B cell (primary cell): ENCODE measurements at regions not wholly inside any gene's neighbourhood (a gene's known extent, or its start where the extent isn't known, plus 50 kb on each side); places are given as distances from the start of the nearest gene placed in this dataset.

Source experiments
- ATAC-seq: fragments of 200-7000 bp; cut with Tn5 transposase; one replicate; pipeline ENCODE4 v1.10.0; 2021; ENCODE audit warnings: low read depth, mild to moderate bottlenecking, moderate number of reproducible peaks, moderate library complexity
- CTCF ChIA-PET: fragments of 350-600 bp; sonication (Branson Sonifier 250); formaldehyde crosslinking; loops from one replicate; lab custom pipeline; 2021; ENCODE audit warnings: antibody characterized with exemption, inconsistent platforms; lab: Charles Lee
- POLR2A ChIA-PET: fragments of 350-600 bp; sonication (Branson Sonifier 250); formaldehyde crosslinking; loops from one replicate; lab custom pipeline; 2021; ENCODE audit warnings: antibody characterized with exemption; lab: Charles Lee
- DNase-seq: peaks from one replicate; pipeline ENCODE4 v3.0.0; 2013
- H2AFZ ChIP-seq: 2 replicates; pipeline ENCODE4 v1.6.1; 2012; ENCODE audit warnings: mild to moderate bottlenecking, low read depth, low read length; ENCODE audit not compliant: insufficient read depth, poor library complexity, severe bottlenecking
- H3K27ac ChIP-seq, 2 donors: 1 replicate in 1 of 2; 2 replicates in 1 of 2; pipeline ENCODE4 v1.5.1; 2012 to 2013; ENCODE audit warnings: low read length in 2 of 2, mild to moderate bottlenecking in 2 of 2, moderate library complexity in 1 of 2
- H3K27me3 ChIP-seq, 4 experiments: fragments of 200-600 bp in 1 of 4; sonication (generic) in 1 of 4; replicated peaks in 1 of 4; 1 replicate in 2 of 4; 2 replicates in 2 of 4; pipeline versions ENCODE4 v1.6.1 to v1.7.0; 2013 to 2016; ENCODE audit warnings: low read length in 3 of 4, mild to moderate bottlenecking in 2 of 4, mixed read lengths in 1 of 4, moderate library complexity in 1 of 4; ENCODE audit not compliant: insufficient read depth in 4 of 4, control insufficient read depth in 3 of 4; ENCODE audit errors: control extremely low read depth in 1 of 4
- H3K36me3 ChIP-seq, 2 experiments: replicated peaks in 1 of 2; 1 replicate in 1 of 2; 2 replicates in 1 of 2; pipeline versions ENCODE4 v1.6.1 to v1.7.1; 2013; ENCODE audit warnings: low read length in 1 of 2; ENCODE audit not compliant: insufficient read depth in 2 of 2, control insufficient read depth in 1 of 2; ENCODE audit errors: control extremely low read depth in 1 of 2, extremely low read depth in 1 of 2
- H3K4me1 ChIP-seq, 2 donors: fragments of 200-600 bp in 1 of 2; sonication (generic) in 1 of 2; 1 replicate in 1 of 2; 2 replicates in 1 of 2; pipeline versions ENCODE4 v1.5.1 to v1.6.1; 2013 to 2017; ENCODE audit warnings: low read length in 2 of 2; ENCODE audit not compliant: control insufficient read depth in 2 of 2, insufficient read depth in 2 of 2
- H3K4me2 ChIP-seq: replicated peaks from 2 replicates; pipeline ENCODE3; 2012; ENCODE audit warnings: mild to moderate bottlenecking, low read depth, low read length; ENCODE audit not compliant: poor library complexity, severe bottlenecking
- H3K4me3 ChIP-seq, 5 experiments: fragments of 200-600 bp in 1 of 5; sonication (generic) in 1 of 5; 1 replicate in 3 of 5; 2 replicates in 2 of 5; pipeline versions ENCODE4 v1.5.1 to v1.7.0; 2011 to 2016; ENCODE audit warnings: low read length in 4 of 5, mild to moderate bottlenecking in 4 of 5, low read depth in 2 of 5, control low read depth in 1 of 5, moderate library complexity in 1 of 5; ENCODE audit not compliant: insufficient read depth in 1 of 5; ENCODE audit errors: control extremely low read depth in 1 of 5, extremely low read depth in 1 of 5
- H3K79me2 ChIP-seq: fragments of 200-600 bp; sonication (generic); one replicate; pipeline ENCODE4 v1.6.0; 2016; ENCODE audit warnings: low read length; ENCODE audit not compliant: control insufficient read depth, insufficient read depth
- H3K9ac ChIP-seq: fragments of 200-600 bp; sonication (generic); 2 replicates; pipeline ENCODE4 v1.6.1; 2017; ENCODE audit warnings: mild to moderate bottlenecking, low read length, moderate library complexity
- H3K9me3 ChIP-seq, 3 donors: one replicate each; pipeline versions ENCODE4 v1.6.1 to v1.7.1; 2013; ENCODE audit warnings: low read length in 2 of 3; ENCODE audit not compliant: control insufficient read depth in 2 of 3, insufficient read depth in 1 of 3; ENCODE audit errors: control extremely low read depth in 1 of 3
- H4K20me1 ChIP-seq: 2 replicates; pipeline ENCODE4 v1.6.0; 2012; ENCODE audit warnings: mild to moderate bottlenecking, low read length; ENCODE audit not compliant: insufficient read depth, control insufficient read depth, poor library complexity, severe bottlenecking
- H3K27ac Mint-ChIP-seq: one replicate; pipeline ENCODE4 v1.8.0; 2021; ENCODE audit warnings: mixed read lengths
- H3K27me3 Mint-ChIP-seq: one replicate; pipeline ENCODE4 v1.8.0; 2021; ENCODE audit warnings: mixed read lengths
- H3K4me1 Mint-ChIP-seq: one replicate; pipeline ENCODE4 v1.8.0; 2021; ENCODE audit warnings: mixed read lengths
- H3K4me3 Mint-ChIP-seq: one replicate; pipeline ENCODE4 v1.8.0; 2021; ENCODE audit warnings: mixed read lengths
- H3K9me3 Mint-ChIP-seq: one replicate; pipeline ENCODE4 v1.8.0; 2022; ENCODE audit warnings: mixed read lengths; ENCODE audit not compliant: insufficient read depth
- EZH2 ChIP-seq: IDR thresholded peaks from 2 replicates; pipeline ENCODE4 v1.6.1; 2012; ENCODE audit warnings: borderline replicate concordance, low read depth, mild to moderate bottlenecking, moderate library complexity, low read length; ENCODE audit not compliant: insufficient read depth, poor library complexity, severe bottlenecking
- WGBS: methylation state at CpG from one replicate; pipeline ENCODE4 v1.1.5; 2013; ENCODE audit warnings: missing lambda C conversion rate; ENCODE audit not compliant: insufficient coverage; 5-methylcytosine and 5-hydroxymethylcytosine counted together
- intact Hi-C: fragments of 100-400 bp; cut with micrococcal nuclease; formaldehyde crosslinking; loops from one replicate; pipeline ENCODE4 v1.10.0; 2022
- TF ChIP-seq, protein P1 (sequence below): fragments of 200-600 bp; IDR thresholded peaks from one replicate; pipeline ENCODE4 v1.8.0; 2022; ENCODE audit warnings: antibody characterized with exemption, mild to moderate bottlenecking

DNA sequence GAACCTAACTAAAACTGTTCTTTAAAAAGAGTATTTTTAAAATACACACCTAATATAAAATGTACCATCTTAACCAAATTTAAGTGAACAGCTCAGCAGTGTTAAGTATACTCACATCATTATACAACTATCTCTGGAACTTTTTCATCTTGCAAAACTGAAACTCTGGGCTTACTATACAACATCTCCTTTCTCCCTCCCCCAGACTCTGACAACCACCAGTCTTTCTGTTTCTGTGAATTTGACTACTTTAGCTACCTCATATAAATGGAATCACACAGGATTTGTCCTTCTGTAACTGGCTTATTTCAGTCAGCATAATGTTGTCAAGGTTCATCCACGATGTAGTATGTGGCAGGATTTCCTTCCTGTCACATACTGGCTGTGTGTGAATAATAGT lies 93.5 kb downstream of the FOXD1 start:
- Histone ChIP-seq H3K9ac (no peak overlapping the region), H2AFZ (no peak overlapping the region), H3K36me3 (no peaks in the 10 kb centered on the region), H3K4me3 (no peak overlapping the region), H3K9me3 (peaks cover 0 to 1% (median 0%) of the 10 kb centered on the region in 3 donors), H3K4me2 (no peak overlapping the region), H3K4me1 (no peaks in the 10 kb centered on the region), H4K20me1 (no peaks in the 10 kb centered on the region), H3K27me3 (peaks cover 0 to 12% (median 2%) of the 10 kb centered on the region in 4 experiments), H3K27ac (no peak overlapping the region), H3K79me2 (no peaks in the 10 kb centered on the region)
- DNase-seq: no peak
- no peak overlapping the region for H3K4me3 Mint-ChIP-seq
- no peaks in the 10 kb centered on the region for H3K4me1 Mint-ChIP-seq
- peaks cover 11% of the 10 kb centered on the region for H3K9me3 Mint-ChIP-seq
- peaks cover 33% of the 10 kb centered on the region for H3K27me3 Mint-ChIP-seq
- no peak for ATAC-seq
- ChIA-PET POLR2A (no interaction called here), CTCF (no interaction called here)
- intact Hi-C loops: no loop called here
- TF ChIP-seq, protein P1, sequence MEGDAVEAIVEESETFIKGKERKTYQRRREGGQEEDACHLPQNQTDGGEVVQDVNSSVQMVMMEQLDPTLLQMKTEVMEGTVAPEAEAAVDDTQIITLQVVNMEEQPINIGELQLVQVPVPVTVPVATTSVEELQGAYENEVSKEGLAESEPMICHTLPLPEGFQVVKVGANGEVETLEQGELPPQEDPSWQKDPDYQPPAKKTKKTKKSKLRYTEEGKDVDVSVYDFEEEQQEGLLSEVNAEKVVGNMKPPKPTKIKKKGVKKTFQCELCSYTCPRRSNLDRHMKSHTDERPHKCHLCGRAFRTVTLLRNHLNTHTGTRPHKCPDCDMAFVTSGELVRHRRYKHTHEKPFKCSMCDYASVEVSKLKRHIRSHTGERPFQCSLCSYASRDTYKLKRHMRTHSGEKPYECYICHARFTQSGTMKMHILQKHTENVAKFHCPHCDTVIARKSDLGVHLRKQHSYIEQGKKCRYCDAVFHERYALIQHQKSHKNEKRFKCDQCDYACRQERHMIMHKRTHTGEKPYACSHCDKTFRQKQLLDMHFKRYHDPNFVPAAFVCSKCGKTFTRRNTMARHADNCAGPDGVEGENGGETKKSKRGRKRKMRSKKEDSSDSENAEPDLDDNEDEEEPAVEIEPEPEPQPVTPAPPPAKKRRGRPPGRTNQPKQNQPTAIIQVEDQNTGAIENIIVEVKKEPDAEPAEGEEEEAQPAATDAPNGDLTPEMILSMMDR: no peak
- no CpG with 5 or more reads among the region's 1 CpG for WGBS
- H3K27ac Mint-ChIP-seq: no peak overlapping the region

DNA sequence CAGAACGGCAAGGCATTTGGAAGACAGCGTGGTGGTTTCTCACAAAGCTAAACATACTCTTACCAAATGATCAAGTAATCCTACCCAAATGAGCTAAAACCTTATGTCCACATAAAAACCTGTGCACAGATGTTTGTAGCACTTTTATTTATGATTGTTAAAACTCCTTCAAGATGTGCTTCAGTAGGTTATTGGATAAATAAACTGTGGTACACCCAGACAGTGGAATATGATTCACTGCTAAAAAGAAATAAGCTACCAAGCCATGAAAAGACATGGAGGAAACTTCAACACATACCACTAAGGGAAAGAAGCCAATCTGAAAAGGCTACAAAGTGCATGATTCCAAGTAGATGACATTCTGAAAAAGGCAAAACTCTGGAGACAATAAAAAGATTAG lies 94.2 kb downstream of the FOXD1 start:
- Mint-ChIP-seq H3K9me3 (peaks cover 11% of the 10 kb centered on the region), H3K27me3 (peaks cover 30% of the 10 kb centered on the region), H3K4me3 (no peak overlapping the region), H3K27ac (no peak overlapping the region), H3K4me1 (no peaks in the 10 kb centered on the region)
- ChIA-PET CTCF (no interaction called here), POLR2A (no interaction called here)
- H3K27ac ChIP-seq: no peak overlapping the region
- no CpG with 5 or more reads among the region's 2 CpGs for WGBS
- H3K27me3 ChIP-seq: peaks cover 0 to 12% (median 2%) of the 10 kb centered on the region in 4 experiments
- H3K9me3 ChIP-seq: peaks cover 0 to 3% (median 0%) of the 10 kb centered on the region in 3 donors
- TF ChIP-seq EZH2: no peak
- TF ChIP-seq, protein P1: no peak
- ATAC-seq: no peak
- H3K9ac ChIP-seq: no peak overlapping the region
- H2AFZ ChIP-seq: no peak overlapping the region
- intact Hi-C loops: no loop called here
- H3K36me3 ChIP-seq: no peaks in the 10 kb centered on the region
- no peak overlapping the region for H3K4me3 ChIP-seq
- H3K4me2 ChIP-seq: no peak overlapping the region
- H3K79me2 ChIP-seq: no peaks in the 10 kb centered on the region
- H4K20me1 ChIP-seq: no peaks in the 10 kb centered on the region
- DNase-seq: no peak
- no peaks in the 10 kb centered on the region for H3K4me1 ChIP-seq
